Muscle layer of colon (tissue), 2 donors: ENCODE measurements at regions not wholly inside any gene's neighbourhood (a gene's known extent, or its start where the extent isn't known, plus 50 kb on each side); places are given as distances from the start of the nearest gene placed in this dataset.
"Not testable (repeated sequence)": the region's sequence is repeated elsewhere in the genome, so short reads cannot be mapped to it uniquely, and the experiment has no call there.

Experiments
- H3K27ac ChIP-seq: one replicate; pipeline ENCODE4 v1.7.0; 2013; ENCODE audit warnings: low read depth, mild to moderate bottlenecking, low read length, moderate library complexity
- H3K27me3 ChIP-seq, 2 donors: one replicate each; pipeline ENCODE4 v1.7.0; 2013; ENCODE audit warnings: low read length in 2 of 2, mild to moderate bottlenecking in 2 of 2; ENCODE audit not compliant: insufficient read depth in 2 of 2, control insufficient read depth in 1 of 2
- H3K36me3 ChIP-seq: one replicate; pipeline ENCODE4 v1.7.0; 2013; ENCODE audit warnings: mild to moderate bottlenecking, low read length; ENCODE audit not compliant: insufficient read depth
- H3K4me1 ChIP-seq: one replicate; pipeline ENCODE4 v1.7.0; 2013; ENCODE audit warnings: mild to moderate bottlenecking, low read length; ENCODE audit not compliant: insufficient read depth
- H3K4me3 ChIP-seq, 2 donors: one replicate each; pipeline ENCODE4 v1.7.0; 2013; ENCODE audit warnings: low read length in 2 of 2, low read depth in 1 of 2, mild to moderate bottlenecking in 1 of 2, moderate library complexity in 1 of 2
- H3K9ac ChIP-seq: one replicate; pipeline ENCODE4 v1.7.0; 2013; ENCODE audit warnings: low read length
- H3K9me3 ChIP-seq: one replicate; pipeline ENCODE4 v1.7.0; 2013; ENCODE audit warnings: mild to moderate bottlenecking, low read length
- donor health status: abdominal sarcoma.
- donor health status: Adenocarcinoma of cecum.

DNA sequence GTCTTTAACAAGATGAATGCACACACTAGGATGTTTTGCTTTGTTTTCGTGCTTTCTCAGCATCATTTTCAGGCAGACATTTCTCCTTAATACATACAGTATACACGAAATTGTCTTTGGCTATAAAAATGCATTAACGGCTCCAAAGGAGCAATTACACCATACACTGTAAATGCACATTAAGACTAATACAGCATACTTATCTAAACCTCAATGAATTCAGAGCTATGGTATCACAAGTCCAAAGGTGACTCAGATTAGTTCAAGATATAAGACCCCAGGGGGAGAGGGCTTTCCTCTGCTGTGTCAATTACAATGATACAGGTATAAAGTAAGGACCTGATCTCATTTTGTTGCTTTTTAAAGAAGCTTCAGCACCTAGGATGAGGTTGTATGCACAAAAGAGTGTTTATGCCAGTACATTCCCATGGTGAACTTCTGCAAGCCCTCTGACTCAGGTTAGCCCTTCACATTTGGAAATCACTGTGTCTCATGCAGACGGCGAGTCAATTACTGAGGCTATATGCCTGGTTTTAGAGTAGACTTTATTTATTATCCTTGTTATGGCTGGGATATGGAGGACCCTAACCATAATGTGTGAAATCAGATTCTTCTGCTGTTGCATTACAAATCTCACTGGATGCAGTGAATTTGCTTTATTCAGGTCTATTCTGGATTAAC, 233.3 kb downstream of the ZNF608 start:
- H3K27me3 ChIP-seq = no peaks in the 10 kb centered on the region
- peaks cover 19% of the 10 kb centered on the region for H3K4me1 ChIP-seq
- H3K27ac ChIP-seq = no peak overlapping the region
- H3K9me3 ChIP-seq = no peaks in the 10 kb centered on the region
- no peaks in the 10 kb centered on the region for H3K36me3 ChIP-seq
- no peak overlapping the region for H3K9ac ChIP-seq
- H3K4me3 ChIP-seq = no peak overlapping the region

- no peak overlapping the region for H3K27ac ChIP-seq
- no peaks in the 10 kb centered on the region for H3K27me3 ChIP-seq
- peaks cover 19% of the 10 kb centered on the region for H3K4me1 ChIP-seq
- no peak overlapping the region for H3K4me3 ChIP-seq
- no peaks in the 10 kb centered on the region for H3K9me3 ChIP-seq
- no peak overlapping the region for H3K9ac ChIP-seq
- H3K36me3 ChIP-seq = no peaks in the 10 kb centered on the region
Measured at GRCh38 chr5:124512236-124512635, 234.2 kb downstream of the ZNF608 start.

- Histone ChIP-seq H3K36me3 (no peaks in the 10 kb centered on the region), H3K9me3 (no peaks in the 10 kb centered on the region), H3K27ac (no peak overlapping the region), H3K9ac (no peak overlapping the region), H3K27me3 (no peaks in the 10 kb centered on the region), H3K4me1 (peaks cover 19% of the 10 kb centered on the region), H3K4me3 (no peak overlapping the region)
Measured at GRCh38 chr5:124511791-124512190, 234.6 kb downstream of the ZNF608 start.

GRCh38 chr5:124507688-124508087, 238.8 kb downstream of the ZNF608 start:
- Histone ChIP-seq H3K9ac (no peak overlapping the region), H3K9me3 (no peaks in the 10 kb centered on the region), H3K27ac (no peak overlapping the region), H3K36me3 (no peaks in the 10 kb centered on the region), H3K4me3 (no peak overlapping the region), H3K27me3 (no peaks in the 10 kb centered on the region), H3K4me1 (peaks cover 7% of the 10 kb centered on the region)

GRCh38 chr5:124504081-124504916, 242.1 kb downstream of the ZNF608 start:
- Histone ChIP-seq H3K36me3 (no peaks in the 10 kb centered on the region), H3K27me3 (no peaks in the 10 kb centered on the region), H3K4me1 (no peaks in the 10 kb centered on the region), H3K27ac (no peak overlapping the region), H3K4me3 (no peak overlapping the region), H3K9me3 (no peaks in the 10 kb centered on the region), H3K9ac (no peak overlapping the region)

- no peak overlapping the region for H3K4me3 ChIP-seq
Measured at GRCh38 chr5:124502551-124502950, 243.9 kb downstream of the ZNF608 start.

DNA sequence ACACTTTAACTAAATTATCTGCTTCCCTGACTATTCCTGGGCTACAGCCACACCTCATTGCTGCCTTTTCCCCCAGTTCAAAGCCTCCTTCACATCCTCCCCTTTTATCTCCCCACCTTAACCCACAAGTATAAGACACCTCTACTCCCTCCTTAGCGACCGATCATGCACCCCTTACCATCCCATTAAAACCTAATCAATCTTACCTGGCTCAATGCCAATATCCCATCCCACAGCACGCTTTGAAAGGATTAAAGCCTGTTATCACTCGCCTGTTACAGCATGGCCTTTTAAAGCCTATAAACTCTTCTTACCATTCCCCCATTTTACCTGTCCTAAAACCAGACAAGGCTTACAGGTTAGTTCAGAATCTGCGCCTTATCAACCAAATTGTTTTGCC, 246.6 kb downstream of the ZNF608 start:
- H3K9ac ChIP-seq, H3K27ac ChIP-seq, H3K27me3 ChIP-seq, H3K4me1 ChIP-seq, H3K36me3 ChIP-seq, H3K9me3 ChIP-seq, H3K4me3 ChIP-seq: not testable (repeated sequence)

More at GRCh38 chr5:124502551-124502950, 243.9 kb downstream of the ZNF608 start:
- no peaks in the 10 kb centered on the region for H3K36me3 ChIP-seq
- H3K9ac ChIP-seq = no peak overlapping the region
- no peaks in the 10 kb centered on the region for H3K9me3 ChIP-seq
- H3K4me1 ChIP-seq = no peaks in the 10 kb centered on the region
- H3K27ac ChIP-seq = no peak overlapping the region
- H3K27me3 ChIP-seq = no peaks in the 10 kb centered on the region

DNA sequence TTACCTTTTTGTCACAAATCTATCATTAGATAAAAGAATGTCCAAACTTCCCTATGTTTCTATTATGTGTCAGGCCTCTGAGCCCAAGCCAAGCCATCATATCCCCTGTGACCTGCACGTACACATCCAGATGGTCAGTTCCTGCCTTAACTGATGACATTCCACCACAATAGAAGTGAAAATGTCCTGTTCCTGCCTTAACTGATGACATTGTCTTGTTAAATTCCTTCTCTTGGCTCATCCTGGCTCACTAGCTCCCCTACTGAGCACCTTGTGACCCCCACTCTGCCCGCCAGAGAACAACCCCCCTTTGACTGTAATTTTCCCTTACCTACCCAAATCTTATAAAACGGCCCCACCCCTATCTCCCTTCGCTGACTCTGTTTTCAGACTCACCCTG, 249.5 kb downstream of the ZNF608 start:
- not testable (repeated sequence) for H3K27ac ChIP-seq, H3K9ac ChIP-seq, H3K27me3 ChIP-seq, H3K36me3 ChIP-seq, H3K9me3 ChIP-seq, H3K4me3 ChIP-seq, H3K4me1 ChIP-seq

DNA sequence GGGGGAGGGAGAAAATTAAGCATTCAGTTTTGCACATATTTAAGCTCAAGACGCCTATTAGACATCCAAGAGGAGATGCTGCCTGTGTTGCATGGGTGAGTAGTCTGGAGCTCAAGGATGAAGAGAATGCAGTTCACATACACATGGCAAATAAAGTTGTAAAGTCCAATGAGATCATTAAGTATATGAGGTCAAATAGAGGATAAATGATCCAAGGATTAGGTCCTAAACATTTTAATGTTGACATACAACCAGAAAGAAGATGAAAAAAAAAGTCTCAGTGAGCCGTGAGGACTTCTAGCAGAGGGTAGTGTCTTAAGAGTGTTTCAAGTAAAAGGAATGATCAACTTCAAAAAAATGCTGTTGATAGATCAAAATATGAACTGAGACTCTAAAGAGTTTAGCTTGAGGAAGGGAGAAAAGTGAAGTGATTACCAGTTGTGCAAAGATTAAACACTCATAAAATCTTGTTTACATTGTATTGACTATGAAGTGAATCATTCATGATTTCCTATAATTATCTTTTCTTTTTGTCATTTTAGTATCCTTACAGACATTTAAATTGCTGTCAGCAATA, 251.8 kb downstream of the ZNF608 start:
- no peak overlapping the region for H3K9ac ChIP-seq
- no peaks in the 10 kb centered on the region for H3K27me3 ChIP-seq
- H3K4me1 ChIP-seq = no peaks in the 10 kb centered on the region
- peaks cover 4% of the 10 kb centered on the region for H3K9me3 ChIP-seq
- no peaks in the 10 kb centered on the region for H3K36me3 ChIP-seq
- no peak overlapping the region for H3K27ac ChIP-seq
- H3K4me3 ChIP-seq = no peak overlapping the region

DNA sequence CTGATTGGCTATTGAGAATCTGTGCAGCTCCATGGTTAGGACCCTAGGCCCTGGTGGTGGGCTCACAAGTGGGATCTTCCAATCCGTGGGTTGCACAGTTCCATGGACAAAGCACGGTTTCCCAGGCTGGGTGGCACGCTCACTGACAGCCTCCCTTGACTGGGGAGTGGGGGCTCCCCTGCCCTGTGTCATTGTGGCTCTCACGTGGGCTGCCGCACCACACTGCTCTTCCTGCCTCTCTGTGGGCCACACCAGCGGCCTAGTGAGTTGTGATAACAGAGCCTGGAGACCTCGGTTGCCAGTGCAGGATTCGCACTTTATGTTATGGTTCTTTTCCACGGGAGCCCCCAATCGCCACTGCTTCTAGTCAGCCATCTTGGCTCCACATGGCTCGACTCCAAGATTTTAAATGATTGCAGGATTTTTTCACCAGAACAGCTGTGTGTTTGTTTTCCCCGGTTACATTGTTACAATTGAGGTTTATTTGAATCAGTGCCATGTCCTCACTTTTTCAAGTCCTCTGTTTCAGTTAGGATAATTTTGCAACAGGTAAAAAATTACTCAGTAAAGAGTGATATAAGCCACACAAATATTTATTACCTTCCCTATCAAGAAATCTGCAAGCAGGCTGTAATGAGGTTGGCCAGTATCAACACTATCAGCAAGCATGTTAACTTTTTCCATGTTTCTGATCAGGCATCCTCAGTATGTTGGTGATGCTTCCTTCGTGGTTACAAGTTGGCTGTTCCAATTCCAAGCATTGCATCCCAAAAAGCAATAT, 253.8 kb downstream of the ZNF608 start:
- no peaks in the 10 kb centered on the region for H3K27me3 ChIP-seq
- no peak overlapping the region for H3K27ac ChIP-seq
- no peaks in the 10 kb centered on the region for H3K36me3 ChIP-seq
- H3K9ac ChIP-seq = no peak overlapping the region
- H3K4me1 ChIP-seq = no peaks in the 10 kb centered on the region
- no peak overlapping the region for H3K4me3 ChIP-seq
- peaks cover 4% of the 10 kb centered on the region for H3K9me3 ChIP-seq

GRCh38 chr5:124490315-124490714, 256.1 kb downstream of the ZNF608 start:
- H3K4me3 ChIP-seq, H3K27ac ChIP-seq, H3K27me3 ChIP-seq, H3K9me3 ChIP-seq, H3K9ac ChIP-seq, H3K36me3 ChIP-seq, H3K4me1 ChIP-seq: not testable (repeated sequence)
